T47D (cell line): ENCODE measurements at regions not wholly inside any gene's neighbourhood (a gene's known extent, or its start where the extent isn't known, plus 50 kb on each side); places are given as distances from the start of the nearest gene placed in this dataset.

ENCODE experiments used
- DNase-seq, 2 experiments: peaks; one replicate each; pipeline versions ENCODE4 v3.0.0 to v3.0.0-alpha.2; 2011 to 2012; ENCODE audit warnings: low read depth in 1 of 2, low spot score in 1 of 2
- JUND ChIP-seq: IDR thresholded peaks from 2 replicates; pipeline ENCODE4 v1.6.1; 2012; ENCODE audit warnings: low read depth
- in situ Hi-C: cut with HindIII; loops from 2 replicates; pipeline ENCODE4 v1.10.0; 2016; ENCODE audit warnings: low sequenced_read_pairs, low pct_unique_long_range_greater_than_20kb

GRCh38 chr13:97161582-97162231 lies 60.4 kb upstream of the MBNL2 start:
- no peak for DNase-seq
- in situ Hi-C loops: no loop called here
- TF ChIP-seq JUND: no peak

- in situ Hi-C loops: no loop called here
- no peak for TF ChIP-seq JUND
- DNase-seq: no peak
These were observed 56.4 kb upstream of the MBNL2 start for GRCh38 chr13:97165502-97166425.

GRCh38 chr13:97171136-97171535 lies 51.0 kb upstream of the MBNL2 start:
- in situ Hi-C loops: no loop called here
- TF ChIP-seq JUND: no peak
- no peak for DNase-seq
